Lower leg skin (tissue), 3 donors: ENCODE measurements at regions not wholly inside any gene's neighbourhood (a gene's known extent, or its start where the extent isn't known, plus 50 kb on each side); places are given as distances from the start of the nearest gene placed in this dataset.

Experiments used
- CTCF ChIP-seq, 3 donors: fragments of 450-650 bp; IDR thresholded peaks; one replicate each; pipeline ENCODE4 v1.5.1; 2016; ENCODE audit warnings: antibody characterized with exemption in 3 of 3, mild to moderate bottlenecking in 3 of 3, moderate library complexity in 2 of 3
- POLR2A ChIP-seq, 2 donors: fragments of 450-650 bp; IDR thresholded peaks; one replicate each; pipeline ENCODE4 v1.6.1; 2016 to 2017; ENCODE audit warnings: antibody characterized with exemption in 2 of 2, mild to moderate bottlenecking in 1 of 2, moderate library complexity in 1 of 2

GRCh38 chr18:8504880-8505435, 104.3 kb upstream of the RAB12 start:
- TF ChIP-seq CTCF (IDR thresholded peaks at IDR 0.05) (no peak), POLR2A (IDR thresholded peaks at IDR 0.05) (no peak)
